ENCODE measurements at regions not wholly inside any gene's neighbourhood (a gene's known extent, or its start where the extent isn't known, plus 50 kb on each side); places are given as distances from the start of the nearest gene placed in this dataset.

DNA sequence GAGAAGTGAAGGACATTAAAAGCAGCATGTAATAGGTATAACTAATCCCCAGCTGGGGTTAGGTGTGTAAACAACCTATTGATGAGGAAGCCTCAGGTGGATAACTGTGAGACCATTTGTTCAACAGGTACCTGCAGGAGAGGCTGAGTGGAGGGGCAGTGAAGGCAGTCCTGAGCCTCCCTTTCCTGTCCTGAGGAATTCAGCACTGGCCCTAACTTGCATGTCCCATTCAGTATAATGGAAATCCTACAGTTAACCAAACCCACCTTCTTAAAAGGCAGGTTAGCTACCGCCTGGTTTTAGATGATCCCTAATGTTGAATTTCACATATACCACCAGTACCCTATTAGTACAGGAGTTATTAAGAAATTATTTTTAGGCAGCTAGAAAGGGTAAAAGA, 225.9 kb upstream of the GOT2 start:
- FAIRE-seq (no peak), DNase-seq (ENCODE audit: insufficient read length) (no peak)
- TF ChIP-seq TAF1 (IDR thresholded peaks at IDR 0.05; ENCODE audit: borderline replicate concordance, low read depth, low read length) (no peak), POLR2A (IDR thresholded peaks at IDR 0.05; ENCODE audit: low read depth, low read length) (no peak), POLR2AphosphoS5 (IDR thresholded peaks at IDR 0.05; ENCODE audit: low read depth, low read length) (no peak)

DNA sequence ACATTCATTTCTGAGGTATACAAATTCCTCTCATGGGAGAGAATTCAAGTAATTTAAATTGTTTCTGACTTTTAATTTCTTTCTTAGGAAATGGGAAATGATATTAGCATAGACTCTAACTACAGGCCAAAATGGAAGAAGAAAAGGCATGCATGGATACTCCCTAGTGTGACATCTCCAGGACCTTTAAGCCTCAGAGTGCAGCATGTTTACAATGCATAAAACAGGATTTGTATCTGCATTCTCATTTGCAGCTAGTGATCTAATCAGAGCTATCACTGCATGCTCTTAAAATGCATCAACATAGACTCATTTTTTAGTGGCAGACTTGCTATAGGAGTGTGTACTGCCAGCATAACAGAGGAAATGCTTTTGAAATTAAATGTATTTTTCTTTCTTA, 224.6 kb upstream of the GOT2 start:
- FAIRE-seq (no peak), DNase-seq (ENCODE audit: insufficient read length) (no peak)
- TF ChIP-seq TAF1 (IDR thresholded peaks at IDR 0.05; ENCODE audit: borderline replicate concordance, low read depth, low read length) (no peak), POLR2A (IDR thresholded peaks at IDR 0.05; ENCODE audit: low read depth, low read length) (no peak), POLR2AphosphoS5 (IDR thresholded peaks at IDR 0.05; ENCODE audit: low read depth, low read length) (no peak)

DNA sequence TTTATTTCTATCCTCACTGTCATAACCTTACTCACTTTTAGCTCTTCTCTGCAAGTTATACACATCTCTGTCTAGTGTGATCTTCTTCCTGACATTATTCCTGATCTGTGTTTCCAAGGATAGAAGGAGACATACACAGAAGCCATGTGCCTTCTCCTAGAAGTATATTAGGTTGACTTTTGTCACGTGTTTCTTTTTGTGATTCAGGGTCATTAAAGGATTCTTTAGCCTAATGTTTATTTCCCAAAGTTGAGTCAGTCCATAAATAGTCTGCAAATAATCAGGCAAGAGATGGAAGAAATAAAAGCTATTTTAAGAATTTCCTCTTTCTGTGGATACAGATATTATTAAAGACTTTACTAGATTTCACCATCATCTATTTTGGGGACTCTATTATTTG, 214.1 kb upstream of the GOT2 start:
- FAIRE-seq (no peak), DNase-seq (ENCODE audit: insufficient read length) (no peak)
- no peak for TF ChIP-seq POLR2A (IDR thresholded peaks at IDR 0.05; ENCODE audit: low read depth, low read length)
- TF ChIP-seq TAF1 (IDR thresholded peaks at IDR 0.05; ENCODE audit: borderline replicate concordance, low read depth, low read length): no peak

DNA sequence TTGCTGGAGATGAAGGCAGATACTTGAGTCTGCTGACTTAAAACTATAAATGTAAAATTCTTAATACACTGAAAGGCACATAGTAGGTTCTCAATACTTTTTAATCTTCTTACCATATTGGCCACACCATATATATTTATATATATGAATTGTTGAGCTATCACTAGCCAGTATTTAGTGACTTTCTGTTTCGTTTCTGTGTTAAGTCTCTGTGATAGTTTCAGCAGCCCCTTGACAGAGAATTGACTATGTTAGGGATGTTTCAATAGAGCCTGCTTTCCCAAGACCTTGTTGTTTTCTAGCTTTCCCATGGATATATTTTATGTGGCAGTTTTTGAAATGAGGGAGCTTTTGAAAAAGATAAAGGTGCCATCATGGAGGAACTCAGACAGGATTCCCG, 206.5 kb upstream of the GOT2 start:
- TF ChIP-seq POLR2AphosphoS5 (IDR thresholded peaks at IDR 0.05; ENCODE audit: low read depth, low read length) (no peak), TAF1 (IDR thresholded peaks at IDR 0.05; ENCODE audit: borderline replicate concordance, low read depth, low read length) (no peak), POLR2A (IDR thresholded peaks at IDR 0.05; ENCODE audit: low read depth, low read length) (no peak)
- DNase-seq (ENCODE audit: insufficient read length): no peak
- FAIRE-seq: no peak

DNA sequence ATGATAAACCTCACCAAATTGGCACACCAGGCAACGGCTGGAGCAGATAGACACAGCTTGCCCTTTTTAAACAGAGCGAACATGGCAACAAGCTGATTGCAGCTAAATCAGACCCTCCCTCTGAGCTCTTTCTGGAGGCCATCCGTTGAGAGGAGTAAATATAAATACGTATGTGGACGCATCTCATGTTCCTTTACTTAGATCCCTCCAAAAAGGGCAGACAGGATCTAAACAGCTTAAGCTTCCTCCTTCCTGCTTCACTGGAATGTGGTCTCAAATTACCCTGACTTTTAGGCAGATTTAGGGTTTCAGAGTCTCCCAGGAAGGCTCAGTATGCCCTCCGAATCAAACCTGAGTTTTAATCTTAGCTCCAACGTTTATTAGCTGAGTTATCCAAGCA, 204.7 kb upstream of the GOT2 start:
- TF ChIP-seq POLR2AphosphoS5 (IDR thresholded peaks at IDR 0.05; ENCODE audit: low read depth, low read length) (no peak), POLR2A (IDR thresholded peaks at IDR 0.05; ENCODE audit: low read depth, low read length) (no peak), TAF1 (IDR thresholded peaks at IDR 0.05; ENCODE audit: borderline replicate concordance, low read depth, low read length) (no peak)
- DNase-seq (ENCODE audit: insufficient read length) (no peak), FAIRE-seq (no peak)

DNA sequence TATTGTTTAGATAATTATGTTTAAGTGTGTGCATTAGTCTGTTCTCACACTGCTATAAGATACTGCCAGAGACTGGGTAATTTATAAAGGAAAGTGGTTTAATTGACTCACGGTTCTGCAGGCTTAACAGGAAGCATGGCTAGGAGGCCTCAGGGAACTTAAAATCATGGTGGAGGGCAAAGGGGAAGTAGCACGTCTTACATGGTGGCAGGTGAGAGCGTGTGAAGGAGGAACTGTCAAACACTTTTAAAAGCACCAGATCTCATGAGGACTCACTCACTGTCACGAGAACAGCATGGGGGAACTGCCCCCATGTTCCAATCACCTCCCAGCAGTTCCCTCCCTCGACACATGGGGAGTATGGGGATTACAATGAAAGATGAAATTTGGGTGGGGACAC, 203.5 kb upstream of the GOT2 start:
- DNase-seq (ENCODE audit: insufficient read length) (no peak), FAIRE-seq (no peak)
- no peak for TF ChIP-seq TAF1 (IDR thresholded peaks at IDR 0.05; ENCODE audit: borderline replicate concordance, low read depth, low read length)
- no peak for TF ChIP-seq POLR2AphosphoS5 (IDR thresholded peaks at IDR 0.05; ENCODE audit: low read depth, low read length)
- TF ChIP-seq POLR2A (IDR thresholded peaks at IDR 0.05; ENCODE audit: low read depth, low read length): no peak

DNA sequence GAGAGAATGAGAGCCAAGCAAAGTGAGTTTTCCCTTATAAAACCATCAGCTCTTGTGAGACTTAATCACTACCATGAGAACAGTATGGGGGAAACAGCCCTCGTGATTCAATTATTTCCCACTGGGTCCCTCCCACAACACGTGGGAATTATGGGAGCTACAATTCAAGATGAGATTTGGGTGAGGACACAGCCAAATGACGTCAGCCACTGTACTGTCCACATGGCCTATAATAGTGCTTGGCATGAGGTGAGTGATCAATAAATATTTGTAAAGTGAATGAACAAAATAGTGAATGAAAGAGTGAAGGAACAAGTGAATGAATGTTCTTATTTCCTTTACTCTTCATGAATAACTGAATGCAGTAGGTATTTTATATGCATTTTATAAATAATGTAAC, 199.1 kb upstream of the GOT2 start:
- no peak for FAIRE-seq
- DNase-seq (ENCODE audit: insufficient read length): no peak
- TF ChIP-seq POLR2A (IDR thresholded peaks at IDR 0.05; ENCODE audit: low read depth, low read length) (no peak), POLR2AphosphoS5 (IDR thresholded peaks at IDR 0.05; ENCODE audit: low read depth, low read length) (no peak), TAF1 (IDR thresholded peaks at IDR 0.05; ENCODE audit: borderline replicate concordance, low read depth, low read length) (no peak)

DNA sequence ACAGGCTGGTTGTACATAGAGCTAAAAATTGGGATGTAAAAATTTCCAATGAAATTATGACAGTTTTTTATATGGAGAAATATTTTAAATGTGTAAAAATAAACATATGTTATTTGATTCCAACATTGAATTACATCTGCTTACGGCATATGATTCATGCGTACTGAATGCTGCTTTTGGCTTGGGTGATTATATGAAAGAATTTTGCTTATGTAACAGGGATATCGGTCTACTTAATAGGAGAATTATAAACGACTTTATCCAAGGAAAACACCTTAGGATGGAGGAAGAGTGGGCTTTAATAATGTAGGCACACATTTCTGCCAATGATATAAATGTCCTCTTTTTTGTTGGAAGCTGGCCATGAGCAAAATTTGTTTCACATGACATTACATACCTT, 197.3 kb upstream of the GOT2 start:
- DNase-seq (ENCODE audit: insufficient read length) (no peak), FAIRE-seq (no peak)
- no peak for TF ChIP-seq POLR2A (IDR thresholded peaks at IDR 0.05; ENCODE audit: low read depth, low read length)

DNA sequence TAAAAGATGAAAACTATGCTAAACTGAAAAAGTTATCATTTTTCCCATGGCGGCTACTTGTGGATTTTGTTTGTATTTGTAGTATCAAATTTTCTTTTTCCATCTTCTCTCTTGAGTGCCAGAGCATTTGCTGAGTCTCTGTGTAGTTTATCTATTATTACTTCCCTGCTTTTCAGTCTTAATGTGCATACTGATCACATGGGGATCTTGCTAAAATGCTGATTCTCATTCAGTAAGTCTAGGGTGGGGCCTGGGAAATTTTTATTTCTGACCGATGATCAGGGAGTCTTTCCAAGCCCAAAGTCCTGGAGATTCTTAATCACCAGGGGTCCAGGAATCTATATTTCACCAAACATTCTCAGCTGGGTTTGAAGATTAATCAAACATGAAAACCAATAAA, 189.0 kb upstream of the GOT2 start:
- DNase-seq (ENCODE audit: insufficient read length) (no peak), FAIRE-seq (no peak)
- TF ChIP-seq POLR2A (IDR thresholded peaks at IDR 0.05; ENCODE audit: low read depth, low read length): no peak
- no peak for TF ChIP-seq TAF1 (IDR thresholded peaks at IDR 0.05; ENCODE audit: borderline replicate concordance, low read depth, low read length)
- no peak for TF ChIP-seq POLR2AphosphoS5 (IDR thresholded peaks at IDR 0.05; ENCODE audit: low read depth, low read length)

DNA sequence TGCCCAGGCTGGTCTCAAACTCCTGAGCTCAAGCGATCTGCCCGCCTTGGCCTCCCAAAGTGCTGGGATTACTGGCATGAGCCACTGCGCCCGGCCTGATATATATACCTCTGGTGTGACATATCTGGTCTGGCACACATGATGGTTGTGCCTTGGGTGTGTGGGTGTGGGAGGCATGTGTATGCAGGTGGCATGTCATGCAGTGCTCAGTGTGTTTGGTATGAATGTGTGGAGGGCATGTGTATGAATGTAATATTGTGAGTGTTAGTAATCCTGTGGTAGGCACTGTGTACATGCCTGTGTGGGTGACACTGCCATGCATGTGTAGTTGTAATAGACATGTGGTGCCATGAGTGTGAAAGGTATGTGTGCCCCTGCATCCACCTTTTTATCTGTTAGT, 179.3 kb upstream of the GOT2 start:
- FAIRE-seq (no peak), DNase-seq (ENCODE audit: insufficient read length) (no peak)
- TF ChIP-seq POLR2A (IDR thresholded peaks at IDR 0.05; ENCODE audit: low read depth, low read length) (no peak), POLR2AphosphoS5 (IDR thresholded peaks at IDR 0.05; ENCODE audit: low read depth, low read length) (no peak), TAF1 (IDR thresholded peaks at IDR 0.05; ENCODE audit: borderline replicate concordance, low read depth, low read length) (no peak)

DNA sequence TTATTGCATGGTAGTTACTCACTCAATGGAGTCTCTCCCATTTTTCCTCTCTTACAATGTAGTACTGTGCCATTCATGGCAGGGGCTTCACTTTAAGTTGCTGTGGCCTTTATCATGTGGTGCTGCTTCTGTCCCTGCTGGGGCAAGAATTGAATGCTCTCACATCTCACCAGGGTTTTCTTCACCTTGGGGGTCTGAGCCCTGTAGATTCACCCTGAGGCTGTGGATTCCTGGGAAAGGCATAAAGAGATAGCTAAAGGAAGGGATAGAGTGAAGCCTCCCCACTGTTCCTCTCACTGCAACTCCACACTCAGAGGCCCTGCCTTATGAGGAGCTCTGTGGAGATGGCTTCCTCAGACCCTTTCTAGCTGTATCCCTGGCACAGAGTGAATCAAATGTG, 178.5 kb upstream of the GOT2 start:
- DNase-seq (ENCODE audit: insufficient read length) (no peak), FAIRE-seq (no peak)
- no peak for TF ChIP-seq TAF1 (IDR thresholded peaks at IDR 0.05; ENCODE audit: borderline replicate concordance, low read depth, low read length)
- no peak for TF ChIP-seq POLR2A (IDR thresholded peaks at IDR 0.05; ENCODE audit: low read depth, low read length)
- no peak for TF ChIP-seq POLR2AphosphoS5 (IDR thresholded peaks at IDR 0.05; ENCODE audit: low read depth, low read length)

DNA sequence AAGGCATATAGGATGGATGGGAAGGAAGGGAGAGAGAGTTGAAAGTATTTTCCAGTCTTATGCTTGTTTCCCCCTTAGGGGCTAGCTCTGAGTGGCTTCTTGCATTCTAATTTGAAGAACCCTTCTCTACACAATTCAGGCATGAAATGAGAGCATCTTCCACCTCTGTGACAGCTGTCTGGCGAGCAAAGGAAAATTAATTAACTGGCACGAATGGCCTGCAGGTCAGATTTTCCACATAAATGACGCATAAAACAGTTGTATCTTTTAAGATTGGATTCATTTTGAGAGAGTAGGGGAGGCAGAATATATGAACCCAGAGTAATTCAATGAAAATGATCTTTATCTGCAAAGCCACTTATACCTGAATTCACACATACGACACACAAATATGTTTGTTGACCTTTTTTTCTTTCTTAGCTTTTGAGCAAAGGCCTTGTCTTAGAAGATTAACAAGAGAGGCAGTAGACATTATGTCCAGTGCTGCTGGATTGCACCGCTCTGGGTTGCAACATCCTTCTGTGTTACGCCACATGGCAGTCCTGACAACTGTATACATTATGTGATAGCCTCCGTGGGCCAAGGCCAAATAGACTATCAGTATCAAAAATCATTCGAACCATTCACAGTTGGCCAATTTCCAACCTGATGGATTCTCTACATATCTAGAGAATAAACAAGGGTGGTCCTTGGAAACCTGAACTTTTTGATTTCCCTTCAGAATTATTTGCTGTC, 173.0 kb upstream of the GOT2 start:
- DNase-seq (ENCODE audit: insufficient read length): no peak
- no peak for FAIRE-seq
- TF ChIP-seq POLR2A (IDR thresholded peaks at IDR 0.05; ENCODE audit: low read depth, low read length) (no peak), POLR2AphosphoS5 (IDR thresholded peaks at IDR 0.05; ENCODE audit: low read depth, low read length) (no peak), TAF1 (IDR thresholded peaks at IDR 0.05; ENCODE audit: borderline replicate concordance, low read depth, low read length) (no peak)

DNA sequence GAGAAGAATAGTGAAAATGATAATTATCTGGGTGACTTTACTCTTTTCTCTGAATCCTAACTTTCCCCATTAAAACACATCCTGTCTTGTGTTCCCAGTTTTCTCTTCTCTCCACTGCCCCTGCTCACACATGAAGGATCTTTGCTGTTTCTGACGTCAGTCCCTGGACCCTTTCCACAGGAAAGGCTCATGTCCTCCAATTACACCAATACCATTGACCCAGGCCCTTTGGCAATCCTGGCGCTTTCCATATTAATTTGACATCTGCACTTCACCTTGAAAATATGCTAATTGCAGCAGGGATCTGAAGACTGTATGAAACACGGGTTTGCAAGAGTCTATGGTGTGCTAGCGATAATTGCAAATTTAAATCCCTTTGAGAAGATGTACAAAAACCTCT, 170.2 kb upstream of the GOT2 start:
- FAIRE-seq: no peak
- DNase-seq (ENCODE audit: insufficient read length): no peak
- TF ChIP-seq POLR2A (IDR thresholded peaks at IDR 0.05; ENCODE audit: low read depth, low read length): no peak
- TF ChIP-seq POLR2AphosphoS5 (IDR thresholded peaks at IDR 0.05; ENCODE audit: low read depth, low read length): no peak

All from GM12892 (cell line).